ENCODE measurements at regions not wholly inside any gene's neighbourhood (a gene's known extent, or its start where the extent isn't known, plus 50 kb on each side); places are given as distances from the start of the nearest gene placed in this dataset.

DNA sequence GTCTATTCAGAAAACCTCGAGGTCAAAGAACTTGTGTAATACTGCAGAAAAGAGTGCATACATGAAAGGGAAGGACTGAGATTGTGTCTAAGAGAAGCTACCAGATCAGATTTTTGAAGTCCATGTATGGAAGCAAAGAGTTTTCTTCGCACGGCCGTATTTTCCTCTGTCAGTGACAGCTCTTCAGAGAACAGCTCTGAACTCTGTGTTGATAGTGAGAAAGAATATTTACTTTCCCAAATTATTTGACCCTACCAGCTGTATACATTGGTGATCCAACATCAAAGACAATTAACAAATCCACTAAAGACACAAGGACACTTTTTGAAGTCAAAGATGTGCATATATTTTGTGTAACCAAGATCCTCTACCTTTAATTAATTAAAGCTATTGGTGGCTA is 107.8 kb upstream of the PSMD7 start:
- Histone ChIP-seq H3K9me3 (ENCODE audit: control insufficient read depth in 2 of 2, insufficient read depth in 1 of 2, low read length in 1 of 2) (no peaks in the 10 kb centered on the region), H3K4me1 (ENCODE audit: control insufficient read depth in 2 of 2, insufficient read depth in 2 of 2, low read length in 2 of 2) (no peaks in the 10 kb centered on the region), H3K27me3 (ENCODE audit: control insufficient read depth in 2 of 2, insufficient read depth in 1 of 2, low read length in 1 of 2) (no peaks in the 10 kb centered on the region), H3K4me3 (ENCODE audit: low read length in 2 of 2) (no peak overlapping the region), H3K36me3 (ENCODE audit: control insufficient read depth in 2 of 2, insufficient read depth in 2 of 2, low read length in 1 of 2) (no peaks in the 10 kb centered on the region), H3K27ac (ENCODE audit: low read depth in 1 of 2, low read length in 1 of 2) (no peak overlapping the region)
- WGBS: 95% methylated on average over 4 of the region's 4 CpGs
- no peak for DNase-seq (ENCODE audit: low read depth in 6 of 9, low spot score in 9 of 9)

DNA sequence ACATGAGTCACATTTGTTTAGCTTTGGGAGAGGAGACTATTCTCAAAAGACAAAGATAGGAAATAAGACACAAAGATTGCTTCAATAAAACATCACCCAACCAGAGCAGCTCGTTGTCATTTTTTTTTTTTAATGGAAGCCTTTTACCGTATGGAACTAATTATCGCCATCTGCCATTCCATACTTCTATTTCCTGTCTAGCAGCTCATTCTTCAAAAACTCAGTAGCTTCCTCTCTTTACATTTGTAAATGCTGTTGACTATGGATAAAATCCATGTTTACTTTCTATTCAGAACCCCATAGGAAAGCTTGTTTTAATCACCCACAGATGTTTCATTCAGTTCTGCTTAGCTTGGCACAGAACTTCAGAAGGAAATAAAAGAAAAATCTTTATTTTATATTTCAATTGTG is 110.0 kb upstream of the PSMD7 start:
- no peak overlapping the region for H3K4me3 ChIP-seq (ENCODE audit: low read length in 2 of 2)
- no peak for DNase-seq (ENCODE audit: low read depth in 6 of 9, low spot score in 9 of 9)
- H3K27ac ChIP-seq (ENCODE audit: low read depth in 1 of 2, low read length in 1 of 2): no peak overlapping the region
- no peaks in the 10 kb centered on the region for H3K36me3 ChIP-seq (ENCODE audit: control insufficient read depth in 2 of 2, insufficient read depth in 2 of 2, low read length in 1 of 2)
- 83% methylated on average over 3 of the region's 3 CpGs for WGBS
- H3K27me3 ChIP-seq (ENCODE audit: control insufficient read depth in 2 of 2, insufficient read depth in 1 of 2, low read length in 1 of 2): no peaks in the 10 kb centered on the region
- H3K9me3 ChIP-seq (ENCODE audit: control insufficient read depth in 2 of 2, insufficient read depth in 1 of 2, low read length in 1 of 2): no peaks in the 10 kb centered on the region
- no peaks in the 10 kb centered on the region for H3K4me1 ChIP-seq (ENCODE audit: control insufficient read depth in 2 of 2, insufficient read depth in 2 of 2, low read length in 2 of 2)

DNA sequence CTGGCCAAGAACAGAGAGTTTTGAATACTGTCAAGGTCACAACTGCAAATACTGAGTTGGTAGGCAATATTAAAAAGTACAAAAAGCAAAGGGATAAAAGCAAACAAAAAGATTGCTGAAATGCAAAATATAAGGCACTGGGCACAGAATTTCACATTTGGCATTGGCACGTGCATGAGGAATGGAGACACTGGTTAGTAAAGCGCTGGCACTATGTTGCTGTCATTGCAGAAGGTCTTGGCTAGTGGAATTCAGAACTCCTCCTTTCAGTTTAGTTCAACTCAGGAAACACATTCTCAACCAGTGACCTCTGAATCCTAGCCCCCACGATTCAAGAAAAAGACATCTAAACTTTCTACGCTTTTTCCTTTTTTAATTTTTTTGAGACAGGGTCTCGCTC is 111.8 kb upstream of the PSMD7 start:
- no peaks in the 10 kb centered on the region for H3K27me3 ChIP-seq (ENCODE audit: control insufficient read depth in 2 of 2, insufficient read depth in 1 of 2, low read length in 1 of 2)
- H3K36me3 ChIP-seq (ENCODE audit: control insufficient read depth in 2 of 2, insufficient read depth in 2 of 2, low read length in 1 of 2): no peaks in the 10 kb centered on the region
- no peaks in the 10 kb centered on the region for H3K4me1 ChIP-seq (ENCODE audit: control insufficient read depth in 2 of 2, insufficient read depth in 2 of 2, low read length in 2 of 2)
- H3K27ac ChIP-seq (ENCODE audit: low read depth in 1 of 2, low read length in 1 of 2): no peak overlapping the region
- H3K4me3 ChIP-seq (ENCODE audit: low read length in 2 of 2): no peak overlapping the region
- no peak for DNase-seq (ENCODE audit: low read depth in 6 of 9, low spot score in 9 of 9)
- H3K9me3 ChIP-seq (ENCODE audit: control insufficient read depth in 2 of 2, insufficient read depth in 1 of 2, low read length in 1 of 2): no peaks in the 10 kb centered on the region
- WGBS: 95% methylated on average over 5 of the region's 5 CpGs

DNA sequence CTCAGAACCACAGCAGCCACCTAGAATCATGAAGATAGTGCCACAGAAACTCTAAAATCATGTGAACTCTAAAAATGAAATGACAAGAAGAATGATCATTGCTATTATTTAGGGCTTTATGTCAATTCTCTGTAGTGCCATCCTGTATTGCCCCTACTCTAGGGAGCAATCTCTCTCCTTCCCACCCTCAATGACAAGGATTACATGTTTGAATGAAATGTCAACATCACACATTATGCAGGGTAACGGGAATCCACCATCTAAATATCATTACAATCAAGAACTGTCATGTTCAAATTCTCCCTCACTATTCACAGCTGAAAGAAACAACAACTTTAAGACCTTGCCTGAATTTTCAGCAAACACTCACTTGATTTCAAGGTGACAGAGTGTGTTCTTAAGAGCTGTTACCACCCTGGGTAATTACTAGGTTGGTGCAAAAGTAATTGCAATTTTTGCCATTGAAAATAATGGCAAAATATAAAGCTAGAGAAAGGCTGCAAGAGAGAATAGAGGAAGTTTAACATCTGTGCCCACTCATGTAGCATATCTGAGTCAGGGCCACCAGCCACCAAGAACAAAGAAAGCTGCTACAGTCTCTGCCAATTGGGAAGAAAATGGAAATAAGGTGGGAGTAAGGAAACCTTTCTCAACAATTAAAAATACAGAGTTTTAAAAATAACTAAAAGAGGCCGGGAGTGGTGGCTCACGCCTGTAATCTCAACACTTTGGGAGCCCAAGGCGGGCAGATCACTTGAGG is 112.8 kb upstream of the PSMD7 start:
- Histone ChIP-seq H3K27me3 (ENCODE audit: control insufficient read depth in 2 of 2, insufficient read depth in 1 of 2, low read length in 1 of 2) (no peaks in the 10 kb centered on the region), H3K36me3 (ENCODE audit: control insufficient read depth in 2 of 2, insufficient read depth in 2 of 2, low read length in 1 of 2) (no peaks in the 10 kb centered on the region), H3K4me3 (ENCODE audit: low read length in 2 of 2) (no peak overlapping the region), H3K9me3 (ENCODE audit: control insufficient read depth in 2 of 2, insufficient read depth in 1 of 2, low read length in 1 of 2) (no peaks in the 10 kb centered on the region), H3K4me1 (ENCODE audit: control insufficient read depth in 2 of 2, insufficient read depth in 2 of 2, low read length in 2 of 2) (no peaks in the 10 kb centered on the region), H3K27ac (ENCODE audit: low read depth in 1 of 2, low read length in 1 of 2) (no peak overlapping the region)
- DNase-seq (ENCODE audit: low read depth in 6 of 9, low spot score in 9 of 9): no peak
- 96% methylated on average over 4 of the region's 4 CpGs for WGBS

DNA sequence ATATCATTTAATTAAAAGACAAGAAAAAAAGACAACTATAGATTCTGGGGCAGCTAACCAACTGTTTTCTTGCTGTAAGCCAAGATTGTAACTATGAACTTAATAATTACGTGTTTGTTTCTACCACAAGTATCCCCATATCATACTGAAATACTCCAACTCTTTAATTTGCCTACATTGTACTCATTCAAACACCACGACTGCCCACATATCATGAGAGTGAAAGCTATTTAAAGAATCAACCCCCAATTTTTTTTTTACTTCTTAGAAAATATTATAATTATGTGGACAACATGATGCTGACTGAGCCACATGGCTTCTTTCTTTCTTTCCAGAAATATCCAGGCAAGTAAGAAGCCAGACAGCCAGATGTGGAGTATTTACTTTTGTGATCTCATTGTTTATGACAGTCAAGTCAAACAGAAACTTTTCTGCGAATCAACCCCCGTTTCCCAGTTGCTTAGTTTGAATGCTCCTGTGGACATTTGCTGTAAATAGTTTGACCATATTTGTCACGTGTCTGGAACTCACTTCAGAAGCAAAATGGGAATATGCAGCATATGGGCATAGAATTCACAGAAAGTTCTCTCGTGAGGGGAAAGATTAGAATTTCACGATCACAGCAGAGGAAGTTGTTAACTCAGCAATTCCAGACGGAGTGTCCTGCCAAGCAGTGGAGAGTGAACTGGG is 126.8 kb upstream of the PSMD7 start:
- Histone ChIP-seq H3K4me1 (ENCODE audit: control insufficient read depth in 2 of 2, insufficient read depth in 2 of 2, low read length in 2 of 2) (no peaks in the 10 kb centered on the region), H3K4me3 (ENCODE audit: low read length in 2 of 2) (no peak overlapping the region), H3K27me3 (ENCODE audit: control insufficient read depth in 2 of 2, insufficient read depth in 1 of 2, low read length in 1 of 2) (no peaks in the 10 kb centered on the region), H3K36me3 (ENCODE audit: control insufficient read depth in 2 of 2, insufficient read depth in 2 of 2, low read length in 1 of 2) (no peaks in the 10 kb centered on the region), H3K9me3 (ENCODE audit: control insufficient read depth in 2 of 2, insufficient read depth in 1 of 2, low read length in 1 of 2) (no peaks in the 10 kb centered on the region), H3K27ac (ENCODE audit: low read depth in 1 of 2, low read length in 1 of 2) (no peak overlapping the region)
- WGBS: 61% methylated on average over 8 of the region's 8 CpGs
- no peak for DNase-seq (ENCODE audit: low read depth in 6 of 9, low spot score in 9 of 9)

DNA sequence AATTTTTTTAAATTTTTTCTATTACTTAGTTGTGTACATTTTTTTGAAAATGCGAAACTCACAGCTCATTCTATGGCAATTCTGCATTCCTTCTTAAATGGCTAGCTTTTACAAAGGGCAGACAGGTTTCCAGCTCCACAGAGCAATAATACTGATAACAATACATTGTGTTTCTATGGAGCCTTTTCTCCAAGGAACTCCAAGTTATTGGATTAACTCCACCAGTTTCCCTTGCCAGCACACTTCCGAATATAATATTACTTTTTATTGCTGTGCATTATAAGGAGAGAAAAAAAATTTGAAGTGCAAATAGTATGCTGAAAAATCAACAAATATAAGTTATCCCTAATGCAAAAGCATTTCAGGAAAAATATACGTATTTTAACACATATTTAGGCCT is 127.5 kb upstream of the PSMD7 start:
- WGBS: 94% methylated on average over 3 of the region's 3 CpGs
- Histone ChIP-seq H3K36me3 (ENCODE audit: control insufficient read depth in 2 of 2, insufficient read depth in 2 of 2, low read length in 1 of 2) (no peaks in the 10 kb centered on the region), H3K9me3 (ENCODE audit: control insufficient read depth in 2 of 2, insufficient read depth in 1 of 2, low read length in 1 of 2) (no peaks in the 10 kb centered on the region), H3K4me3 (ENCODE audit: low read length in 2 of 2) (no peak overlapping the region), H3K27ac (ENCODE audit: low read depth in 1 of 2, low read length in 1 of 2) (no peak overlapping the region), H3K27me3 (ENCODE audit: control insufficient read depth in 2 of 2, insufficient read depth in 1 of 2, low read length in 1 of 2) (no peaks in the 10 kb centered on the region), H3K4me1 (ENCODE audit: control insufficient read depth in 2 of 2, insufficient read depth in 2 of 2, low read length in 2 of 2) (no peaks in the 10 kb centered on the region)
- no peak for DNase-seq (ENCODE audit: low read depth in 6 of 9, low spot score in 9 of 9)

DNA sequence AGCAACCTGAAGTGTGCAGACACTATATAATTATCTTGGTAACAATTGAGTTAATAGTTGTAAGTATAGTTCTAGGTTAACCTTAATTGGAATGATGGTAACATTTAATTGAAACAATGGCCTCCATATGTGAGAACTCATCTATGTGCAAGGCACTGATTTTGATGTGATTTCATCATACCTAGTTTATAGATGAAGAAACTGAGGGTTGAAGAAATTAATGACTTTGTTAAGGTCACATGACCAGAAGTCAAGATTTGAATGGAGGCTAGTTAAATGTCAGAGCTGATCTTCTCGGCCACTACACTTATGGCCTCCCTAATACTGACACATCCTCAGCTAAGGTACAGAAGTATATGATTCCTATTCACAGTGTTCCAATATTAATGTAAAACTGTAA is 128.2 kb upstream of the PSMD7 start:
- Histone ChIP-seq H3K9me3 (ENCODE audit: control insufficient read depth in 2 of 2, insufficient read depth in 1 of 2, low read length in 1 of 2) (no peaks in the 10 kb centered on the region), H3K4me3 (ENCODE audit: low read length in 2 of 2) (no peak overlapping the region), H3K27ac (ENCODE audit: low read depth in 1 of 2, low read length in 1 of 2) (no peak overlapping the region), H3K4me1 (ENCODE audit: control insufficient read depth in 2 of 2, insufficient read depth in 2 of 2, low read length in 2 of 2) (no peaks in the 10 kb centered on the region), H3K36me3 (ENCODE audit: control insufficient read depth in 2 of 2, insufficient read depth in 2 of 2, low read length in 1 of 2) (no peaks in the 10 kb centered on the region), H3K27me3 (ENCODE audit: control insufficient read depth in 2 of 2, insufficient read depth in 1 of 2, low read length in 1 of 2) (no peaks in the 10 kb centered on the region)
- no peak for DNase-seq (ENCODE audit: low read depth in 6 of 9, low spot score in 9 of 9)
- 98% methylated on average over 1 of the region's 1 CpG for WGBS

DNA sequence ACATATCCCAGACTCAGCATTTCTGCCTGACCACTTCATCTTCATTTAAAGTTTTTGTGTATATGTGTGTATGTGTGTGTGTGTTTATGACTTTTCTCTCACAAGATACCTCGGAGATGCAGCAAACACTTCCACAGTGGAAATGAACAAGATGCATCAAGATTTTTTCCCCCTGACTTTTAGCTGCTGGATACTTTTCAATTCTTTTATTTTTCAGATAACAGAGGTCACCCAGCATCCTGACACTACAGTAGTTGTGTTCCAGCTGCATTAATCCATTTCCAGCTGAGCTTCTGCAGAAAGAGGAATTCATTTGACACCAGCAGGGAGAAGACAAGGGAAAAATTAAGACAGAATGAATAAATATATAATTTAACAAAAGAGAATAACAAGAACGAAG is 130.2 kb upstream of the PSMD7 start:
- 88% methylated on average over 2 of the region's 2 CpGs for WGBS
- Histone ChIP-seq H3K9me3 (ENCODE audit: control insufficient read depth in 2 of 2, insufficient read depth in 1 of 2, low read length in 1 of 2) (no peaks in the 10 kb centered on the region), H3K27me3 (ENCODE audit: control insufficient read depth in 2 of 2, insufficient read depth in 1 of 2, low read length in 1 of 2) (no peaks in the 10 kb centered on the region), H3K36me3 (ENCODE audit: control insufficient read depth in 2 of 2, insufficient read depth in 2 of 2, low read length in 1 of 2) (no peaks in the 10 kb centered on the region), H3K27ac (ENCODE audit: low read depth in 1 of 2, low read length in 1 of 2) (no peak overlapping the region), H3K4me3 (ENCODE audit: low read length in 2 of 2) (no peak overlapping the region), H3K4me1 (ENCODE audit: control insufficient read depth in 2 of 2, insufficient read depth in 2 of 2, low read length in 2 of 2) (no peaks in the 10 kb centered on the region)
- DNase-seq (ENCODE audit: low read depth in 6 of 9, low spot score in 9 of 9): no peak

DNA sequence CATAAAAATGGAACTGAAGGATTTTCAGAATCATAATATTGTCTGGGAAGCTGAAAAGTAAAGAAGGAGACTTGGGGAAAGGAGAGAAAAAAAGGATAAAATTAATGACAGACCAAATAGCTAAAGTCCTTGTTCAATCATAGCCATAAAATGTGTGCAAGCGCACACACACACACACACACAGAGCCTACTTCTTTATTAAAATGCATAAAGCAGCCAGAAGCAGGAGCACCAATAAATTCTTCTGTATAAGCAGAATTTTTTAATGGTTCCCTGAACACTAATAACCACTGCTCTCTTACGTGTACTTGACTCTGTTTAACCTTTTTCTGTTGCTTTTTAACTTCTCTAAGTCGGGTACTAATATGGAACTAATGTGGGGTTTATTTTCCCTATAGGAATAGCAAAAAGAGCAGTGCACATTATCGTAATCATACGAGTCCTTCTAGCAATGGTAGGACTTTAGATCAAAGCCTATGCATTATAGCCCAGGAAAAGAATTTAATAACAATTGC is 131.0 kb upstream of the PSMD7 start:
- WGBS: 87% methylated on average over 5 of the region's 5 CpGs
- DNase-seq (ENCODE audit: low read depth in 6 of 9, low spot score in 9 of 9): no peak
- Histone ChIP-seq H3K27ac (ENCODE audit: low read depth in 1 of 2, low read length in 1 of 2) (no peak overlapping the region), H3K4me3 (ENCODE audit: low read length in 2 of 2) (no peak overlapping the region), H3K36me3 (ENCODE audit: control insufficient read depth in 2 of 2, insufficient read depth in 2 of 2, low read length in 1 of 2) (no peaks in the 10 kb centered on the region), H3K4me1 (ENCODE audit: control insufficient read depth in 2 of 2, insufficient read depth in 2 of 2, low read length in 2 of 2) (no peaks in the 10 kb centered on the region), H3K27me3 (ENCODE audit: control insufficient read depth in 2 of 2, insufficient read depth in 1 of 2, low read length in 1 of 2) (no peaks in the 10 kb centered on the region), H3K9me3 (ENCODE audit: control insufficient read depth in 2 of 2, insufficient read depth in 1 of 2, low read length in 1 of 2) (no peaks in the 10 kb centered on the region)

Data from thymus (tissue), 11 donors.